LNCaP clone FGC (cell line): ENCODE measurements at regions not wholly inside any gene's neighbourhood (a gene's known extent, or its start where the extent isn't known, plus 50 kb on each side); places are given as distances from the start of the nearest gene placed in this dataset.

Experiments used
- DNase-seq: peaks from one replicate; pipeline ENCODE4 v3.0.0-alpha.2; 2011; ENCODE audit warnings: low read depth
- H3K4me3 ChIP-seq: 2 replicates; pipeline ENCODE4 v1.5.1; 2011; ENCODE audit warnings: mild to moderate bottlenecking, low read depth, low read length, control low read depth
- CTCF ChIP-seq: IDR thresholded peaks from 2 replicates; pipeline ENCODE4 v1.5.1; 2012; ENCODE audit warnings: mild to moderate bottlenecking; ENCODE audit not compliant: control insufficient read depth, insufficient read depth; ENCODE audit errors: extremely low read depth

- no peak for DNase-seq
- no peak overlapping the region for H3K4me3 ChIP-seq
- no peak for TF ChIP-seq CTCF
Measured at GRCh38 chr18:57856557-57857280, 53.6 kb upstream of the ATP8B1 start.

- DNase-seq: no peak
- TF ChIP-seq CTCF: no peak
Measured at GRCh38 chr18:57856128-57856527, 53.0 kb upstream of the ATP8B1 start.

GRCh38 chr18:57855551-57855950, 52.4 kb upstream of the ATP8B1 start:
- H3K4me3 ChIP-seq: no peak overlapping the region
- no peak for TF ChIP-seq CTCF
- no peak for DNase-seq

More at GRCh38 chr18:57856128-57856527, 53.0 kb upstream of the ATP8B1 start:
- H3K4me3 ChIP-seq: no peak overlapping the region

GRCh38 chr18:57854726-57855125, 51.6 kb upstream of the ATP8B1 start:
- H3K4me3 ChIP-seq: no peak overlapping the region
- no peak for DNase-seq
- no peak for TF ChIP-seq CTCF

GRCh38 chr18:57853864-57854263, 50.7 kb upstream of the ATP8B1 start:
- H3K4me3 ChIP-seq: no peak overlapping the region
- DNase-seq: no peak
- no peak for TF ChIP-seq CTCF

- TF ChIP-seq CTCF: no peak
- H3K4me3 ChIP-seq: no peak overlapping the region
Measured at GRCh38 chr18:57853133-57853532, 50.0 kb upstream of the ATP8B1 start.

More at GRCh38 chr18:57853133-57853532, 50.0 kb upstream of the ATP8B1 start:
- DNase-seq: no peak
